A549 (cell line): ENCODE measurements at regions not wholly inside any gene's neighbourhood (a gene's known extent, or its start where the extent isn't known, plus 50 kb on each side); places are given as distances from the start of the nearest gene placed in this dataset.

Source experiments
- ATAC-seq, 2 experiments: fragments of 200-7000 bp in 1 of 2; fragments of >200 bp in 1 of 2; cut with Nextera tagmentation in 1 of 2; cut with Tn5 transposase in 1 of 2; 3 replicates each; pipeline versions ENCODE4 v1.8.0 to v1.9.1; 2018 to 2020; ENCODE audit warnings: mild to moderate bottlenecking in 1 of 2, moderate library complexity in 1 of 2
- CTCF ChIA-PET: fragments of 300-600 bp; sonication (Branson Sonifier 250); formaldehyde crosslinking; extraction: SDS; loops from one replicate; lab custom pipeline; 2021; ENCODE audit warnings: antibody characterized with exemption, inconsistent platforms; lab: Yijun Ruan, JAX
- POLR2A ChIA-PET: fragments of 350-600 bp; formaldehyde crosslinking; extraction: SDS; loops from one replicate; lab custom pipeline; 2021; ENCODE audit warnings: antibody characterized with exemption, inconsistent platforms; lab: Yijun Ruan, JAX
- DNase-seq, 2 experiments: peaks; one replicate each; pipeline versions ENCODE4 v3.0.0 to v3.0.0-alpha.2; 2011 to 2016; ENCODE audit warnings: low read depth in 1 of 2, low spot score in 1 of 2
- FAIRE-seq: peaks from 2 replicates; lab custom pipeline; 2011; peaks lifted over from hg19 to GRCh38; lab: Jason Lieb, UNC
- H3K27ac ChIP-seq, 2 experiments: fragments of >200 bp; sonication (Bioruptor Twin); formaldehyde crosslinking; 3 replicates each; pipeline ENCODE4 v1.5.1; 2016 to 2017
- H3K4me1 ChIP-seq: fragments of >200 bp; sonication (Bioruptor Twin); formaldehyde crosslinking; 3 replicates; pipeline ENCODE4 v1.6.1; 2016
- H3K4me2 ChIP-seq: fragments of >200 bp; sonication (Bioruptor Twin); formaldehyde crosslinking; 3 replicates; pipeline ENCODE4 v1.6.1; 2016
- H3K4me3 ChIP-seq: fragments of >200 bp; sonication (Bioruptor Twin); formaldehyde crosslinking; 3 replicates; pipeline ENCODE4 v1.5.1; 2016
- H3K9me3 ChIP-seq: fragments of >200 bp; sonication (Bioruptor Twin); formaldehyde crosslinking; 3 replicates; pipeline ENCODE4 v1.6.1; 2016
- EP300 ChIP-seq, 2 experiments: fragments of >200 bp; sonication (Bioruptor Twin); formaldehyde crosslinking; IDR thresholded peaks; 2 replicates in 1 of 2; 3 replicates in 1 of 2; pipeline ENCODE4 v1.6.1; 2016 to 2017
- FOSB ChIP-seq: fragments of 250-450 bp; sonication (Bioruptor Pico); IDR thresholded peaks from 2 replicates; pipeline ENCODE4 v1.5.0; 2020; ENCODE audit warnings: mild to moderate bottlenecking, moderate library complexity
- GATA3 ChIP-seq: IDR thresholded peaks from 2 replicates; pipeline ENCODE4 v1.6.1; 2012; ENCODE audit warnings: borderline replicate concordance
- HOXB5 ChIP-seq: fragments of 250-450 bp; sonication (Bioruptor Pico); IDR thresholded peaks from 2 replicates; pipeline ENCODE4 v1.5.0; 2020; ENCODE audit warnings: mild to moderate bottlenecking, moderate library complexity
- JUN ChIP-seq, 2 experiments: fragments of >200 bp; sonication (Bioruptor Twin); formaldehyde crosslinking; IDR thresholded peaks; 2 replicates in 1 of 2; 3 replicates in 1 of 2; pipeline ENCODE4 v1.6.1; 2016 to 2017
- MAZ ChIP-seq: fragments of 150-350 bp; IDR thresholded peaks from 2 replicates; pipeline ENCODE4 v1.6.1; 2014; ENCODE audit warnings: antibody characterized with exemption, low read depth, low read length, borderline replicate concordance
- NR3C1 ChIP-seq: fragments of >200 bp; sonication (Bioruptor Twin); formaldehyde crosslinking; IDR thresholded peaks from 3 replicates; pipeline ENCODE4 v1.6.1; 2017
- PHF8 ChIP-seq: fragments of 200-600 bp; sonication (generic); IDR thresholded peaks from 2 replicates; pipeline ENCODE4 v1.6.1; 2016; ENCODE audit warnings: low read depth, mild to moderate bottlenecking, antibody characterized with exemption, moderate library complexity, borderline replicate concordance
- POLR2A ChIP-seq: IDR thresholded peaks from 2 replicates; pipeline ENCODE4 v1.6.1; 2012; ENCODE audit warnings: mild to moderate bottlenecking, low read length
- RAD21 ChIP-seq, 2 experiments: fragments of >200 bp in 1 of 2; sonication (Bioruptor Twin) in 1 of 2; formaldehyde crosslinking in 1 of 2; IDR thresholded peaks in 1 of 2; conservative IDR thresholded peaks in 1 of 2; 2 replicates in 1 of 2; 3 replicates in 1 of 2; pipeline ENCODE4 v1.6.1; 2012 to 2018; ENCODE audit warnings: inconsistent platforms in 1 of 2
- RFX5 ChIP-seq: fragments of 450-650 bp; IDR thresholded peaks from 2 replicates; pipeline ENCODE4 v1.7.1; 2014; ENCODE audit warnings: antibody characterized with exemption, mild to moderate bottlenecking, moderate library complexity
- SMC3 ChIP-seq: fragments of >200 bp; sonication (Bioruptor Twin); formaldehyde crosslinking; IDR thresholded peaks from 3 replicates; pipeline ENCODE4 v1.6.1; 2018; ENCODE audit warnings: inconsistent platforms
- TFCP2L1 ChIP-seq: fragments of 250-450 bp; sonication (Bioruptor Pico); IDR thresholded peaks from 2 replicates; pipeline ENCODE4 v1.5.0; 2021; ENCODE audit warnings: mild to moderate bottlenecking
- ZNF302 ChIP-seq: fragments of 250-450 bp; sonication (Bioruptor Pico); IDR thresholded peaks from 2 replicates; pipeline ENCODE4 v1.9.0; 2021; ENCODE audit warnings: inconsistent platforms, mild to moderate bottlenecking, moderate library complexity
- WGBS: methylation state at CpG from one replicate; pipeline ENCODE4 v1.1.6; 2017; ENCODE audit errors: missing lambda C conversion rate; 5-methylcytosine and 5-hydroxymethylcytosine counted together
- TF ChIP-seq, protein P1 (sequence below): IDR thresholded peaks from 2 replicates; pipeline ENCODE4 v1.6.1; 2012
- TF ChIP-seq, protein P2 (sequence below): fragments of 150-350 bp; IDR thresholded peaks from 2 replicates; pipeline ENCODE4 v1.6.1; 2014; ENCODE audit warnings: low read depth, mild to moderate bottlenecking, low read length
- TF ChIP-seq, protein P3 (sequence below): IDR thresholded peaks from 2 replicates; pipeline ENCODE4 v1.6.1; 2012
- TF ChIP-seq, protein P4 (sequence below): fragments of 250-450 bp; sonication (Bioruptor Pico); IDR thresholded peaks from 2 replicates; pipeline ENCODE4 v1.5.0; 2021; ENCODE audit warnings: mild to moderate bottlenecking, moderate library complexity, borderline replicate concordance

DNA sequence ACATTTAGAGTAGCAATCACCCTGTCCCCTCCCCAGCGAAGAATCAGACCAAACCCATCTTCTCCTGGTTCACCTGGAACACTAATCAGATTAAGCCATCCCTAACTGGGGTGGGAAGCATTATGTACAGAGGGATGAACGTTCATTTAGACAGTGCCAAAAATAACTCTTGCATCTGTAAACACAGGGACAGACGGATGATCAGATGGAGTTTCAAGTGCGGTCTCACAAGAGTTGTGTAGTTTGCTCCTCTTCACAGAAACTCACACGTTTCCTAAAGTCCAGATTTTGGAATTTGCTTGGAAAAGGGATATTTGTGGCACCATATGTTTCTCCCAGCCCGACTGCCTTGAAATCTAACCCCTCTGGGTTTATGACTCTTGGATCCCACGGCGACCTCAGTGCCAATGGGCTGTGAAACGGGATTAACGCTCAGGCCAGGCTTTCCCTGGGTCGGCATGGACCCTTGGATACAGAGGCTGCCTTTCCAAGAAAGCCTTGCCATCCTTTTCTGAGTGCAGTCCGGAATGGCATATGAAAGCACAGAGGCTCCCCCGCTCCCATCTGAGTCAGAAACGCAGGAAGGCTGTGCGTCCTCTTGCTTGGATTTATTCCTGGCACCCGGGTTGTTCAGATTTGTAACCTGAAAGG lies 293.2 kb upstream of the HABP2 start (continued):
- TF ChIP-seq, protein P1, sequence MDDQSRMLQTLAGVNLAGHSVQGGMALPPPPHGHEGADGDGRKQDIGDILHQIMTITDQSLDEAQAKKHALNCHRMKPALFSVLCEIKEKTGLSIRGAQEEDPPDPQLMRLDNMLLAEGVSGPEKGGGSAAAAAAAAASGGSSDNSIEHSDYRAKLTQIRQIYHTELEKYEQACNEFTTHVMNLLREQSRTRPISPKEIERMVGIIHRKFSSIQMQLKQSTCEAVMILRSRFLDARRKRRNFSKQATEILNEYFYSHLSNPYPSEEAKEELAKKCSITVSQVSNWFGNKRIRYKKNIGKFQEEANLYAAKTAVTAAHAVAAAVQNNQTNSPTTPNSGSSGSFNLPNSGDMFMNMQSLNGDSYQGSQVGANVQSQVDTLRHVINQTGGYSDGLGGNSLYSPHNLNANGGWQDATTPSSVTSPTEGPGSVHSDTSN, result no peak
- no peak for TF ChIP-seq POLR2A

DNA sequence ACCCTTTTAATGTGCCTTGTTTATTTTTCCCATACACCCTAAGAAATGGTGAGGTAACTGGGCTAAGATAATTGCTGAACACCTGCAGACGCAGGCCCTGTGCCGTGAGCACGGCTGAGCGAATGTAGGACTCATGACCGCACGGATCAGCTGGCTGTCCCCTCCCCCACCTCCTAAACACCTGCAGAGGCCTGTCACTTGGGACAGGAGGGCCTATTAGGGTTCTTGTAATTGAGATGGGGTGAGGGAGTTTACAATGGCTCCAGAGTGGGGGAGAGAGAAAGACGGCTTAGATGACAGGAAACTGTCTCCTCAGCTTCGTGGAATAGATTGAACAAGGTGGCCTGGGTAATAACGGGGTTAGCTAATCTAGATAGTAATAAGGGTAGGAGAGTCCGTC lies 291.7 kb upstream of the HABP2 start:
- ChIA-PET POLR2A (no interaction called here), CTCF (interaction anchor here (1.1 kb wide), 1 partner anchor 11 kb away, joined by 3 read pairs; no protein-coding TSS in a partner anchor)
- FAIRE-seq, result no peak
- ATAC-seq, result no peak
- 77% methylated on average over 10 of the region's 10 CpGs for WGBS
- no peak for DNase-seq
- Histone ChIP-seq H3K4me1 (no peaks in the 10 kb centered on the region), H3K27ac (no peak overlapping the region), H3K4me2 (no peak overlapping the region)
- TF ChIP-seq JUN (IDR thresholded peaks at IDR 0.05) (no peak), NR3C1 (no peak), HOXB5 (no peak), RAD21 (conservative IDR thresholded peaks at IDR 0.05 in 1 of 2, IDR thresholded peaks at IDR 0.05 in 1 of 2) (no peak), EP300 (IDR thresholded peaks at IDR 0.05) (no peak), FOSB (CRISPR knock-in tag) (no peak), RFX5 (no peak), GATA3 (no peak), MAZ (no peak), PHF8 (no peak)
- TF ChIP-seq, protein P2, sequence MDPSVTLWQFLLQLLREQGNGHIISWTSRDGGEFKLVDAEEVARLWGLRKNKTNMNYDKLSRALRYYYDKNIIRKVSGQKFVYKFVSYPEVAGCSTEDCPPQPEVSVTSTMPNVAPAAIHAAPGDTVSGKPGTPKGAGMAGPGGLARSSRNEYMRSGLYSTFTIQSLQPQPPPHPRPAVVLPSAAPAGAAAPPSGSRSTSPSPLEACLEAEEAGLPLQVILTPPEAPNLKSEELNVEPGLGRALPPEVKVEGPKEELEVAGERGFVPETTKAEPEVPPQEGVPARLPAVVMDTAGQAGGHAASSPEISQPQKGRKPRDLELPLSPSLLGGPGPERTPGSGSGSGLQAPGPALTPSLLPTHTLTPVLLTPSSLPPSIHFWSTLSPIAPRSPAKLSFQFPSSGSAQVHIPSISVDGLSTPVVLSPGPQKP, result no peak
- TF ChIP-seq, protein P3, sequence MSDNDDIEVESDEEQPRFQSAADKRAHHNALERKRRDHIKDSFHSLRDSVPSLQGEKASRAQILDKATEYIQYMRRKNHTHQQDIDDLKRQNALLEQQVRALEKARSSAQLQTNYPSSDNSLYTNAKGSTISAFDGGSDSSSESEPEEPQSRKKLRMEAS, result no peak
- TF ChIP-seq, protein P1, result no peak
- TF ChIP-seq, all 56 proteins: peak for 0
- no peak overlapping the region for H3K4me3 ChIP-seq
- H3K9me3 ChIP-seq, result no peaks in the 10 kb centered on the region

DNA sequence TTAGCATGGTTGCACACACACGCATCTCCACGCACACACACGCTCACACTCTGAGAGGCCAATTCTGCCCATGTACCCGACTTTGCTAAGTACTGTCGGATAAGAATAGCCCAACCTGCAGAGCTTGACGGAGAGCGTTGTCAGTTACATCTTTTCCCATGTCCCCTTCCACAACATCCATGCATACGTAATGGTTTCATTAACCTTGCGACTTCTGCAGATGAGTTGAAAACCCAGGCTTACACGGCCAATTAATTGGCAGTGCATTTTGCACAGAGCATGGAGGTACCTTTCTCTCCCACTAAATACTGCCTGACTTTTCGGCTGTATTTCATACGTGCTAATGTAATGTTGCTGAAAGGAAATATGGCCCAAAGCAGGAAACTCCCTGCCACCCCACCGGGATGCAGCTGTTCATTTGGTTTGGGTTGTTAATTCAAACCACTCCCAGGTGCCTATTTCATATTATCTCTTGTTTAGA lies 291.2 kb upstream of the HABP2 start:
- TF ChIP-seq ZNF302 (no peak), TFCP2L1 (CRISPR knock-in tag) (no peak), HOXB5 (no peak), JUN (IDR thresholded peaks at IDR 0.05) (no peak), SMC3 (no peak), FOSB (CRISPR knock-in tag) (no peak), GATA3 (no peak)
- TF ChIP-seq, protein P4, sequence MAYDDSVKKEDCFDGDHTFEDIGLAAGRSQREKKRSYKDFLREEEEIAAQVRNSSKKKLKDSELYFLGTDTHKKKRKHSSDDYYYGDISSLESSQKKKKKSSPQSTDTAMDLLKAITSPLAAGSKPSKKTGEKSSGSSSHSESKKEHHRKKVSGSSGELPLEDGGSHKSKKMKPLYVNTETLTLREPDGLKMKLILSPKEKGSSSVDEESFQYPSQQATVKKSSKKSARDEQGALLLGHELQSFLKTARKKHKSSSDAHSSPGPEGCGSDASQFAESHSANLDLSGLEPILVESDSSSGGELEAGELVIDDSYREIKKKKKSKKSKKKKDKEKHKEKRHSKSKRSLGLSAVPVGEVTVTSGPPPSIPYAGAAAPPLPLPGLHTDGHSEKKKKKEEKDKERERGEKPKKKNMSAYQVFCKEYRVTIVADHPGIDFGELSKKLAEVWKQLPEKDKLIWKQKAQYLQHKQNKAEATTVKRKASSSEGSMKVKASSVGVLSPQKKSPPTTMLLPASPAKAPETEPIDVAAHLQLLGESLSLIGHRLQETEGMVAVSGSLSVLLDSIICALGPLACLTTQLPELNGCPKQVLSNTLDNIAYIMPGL (CRISPR knock-in tag), result no peak
- TF ChIP-seq, protein P2, result no peak
- H3K4me2 ChIP-seq, result no peak overlapping the region
- no peak for ATAC-seq
- H3K9me3 ChIP-seq, result no peaks in the 10 kb centered on the region
- 83% methylated on average over 13 of the region's 13 CpGs for WGBS
- no peak overlapping the region for H3K4me3 ChIP-seq
- DNase-seq, result no peak
- H3K27ac ChIP-seq, result no peak overlapping the region
- POLR2A ChIA-PET, result no interaction called here
- FAIRE-seq, result no peak
- CTCF ChIA-PET, result interaction anchor here (1.1 kb wide), 1 partner anchor 11 kb away, joined by 3 read pairs; no protein-coding TSS in a partner anchor
- no peaks in the 10 kb centered on the region for H3K4me1 ChIP-seq
